Mucosa of stomach (tissue), 1 donor: ENCODE measurements at regions not wholly inside any gene's neighbourhood (a gene's known extent, or its start where the extent isn't known, plus 50 kb on each side); places are given as distances from the start of the nearest gene placed in this dataset.

Experiments
- H3K27me3 ChIP-seq: one replicate; pipeline ENCODE4 v1.7.0; 2013; ENCODE audit warnings: mild to moderate bottlenecking, low read length; ENCODE audit not compliant: control insufficient read depth, insufficient read depth
- H3K36me3 ChIP-seq: one replicate; pipeline ENCODE4 v1.7.0; 2013; ENCODE audit warnings: low read length; ENCODE audit not compliant: control insufficient read depth, insufficient read depth
- H3K4me1 ChIP-seq: one replicate; pipeline ENCODE4 v1.7.0; 2013; ENCODE audit warnings: mild to moderate bottlenecking, low read length; ENCODE audit not compliant: control insufficient read depth, insufficient read depth
- H3K4me3 ChIP-seq: one replicate; pipeline ENCODE4 v1.7.0; 2013; ENCODE audit warnings: low read length
- H3K9ac ChIP-seq: one replicate; pipeline ENCODE4 v1.7.0; 2013; ENCODE audit warnings: mild to moderate bottlenecking, low read length, moderate library complexity
- H3K9me3 ChIP-seq: one replicate; pipeline ENCODE4 v1.7.0; 2013; ENCODE audit warnings: mild to moderate bottlenecking, low read length, moderate library complexity; ENCODE audit not compliant: control insufficient read depth
- donor health status: Pancreatic carcinoma.

GRCh38 chr12:127655691-127656090, 611.3 kb upstream of the TMEM132C start:
- Histone ChIP-seq H3K36me3 (no peaks in the 10 kb centered on the region), H3K9ac (no peak overlapping the region), H3K27me3 (no peaks in the 10 kb centered on the region), H3K4me1 (no peaks in the 10 kb centered on the region), H3K9me3 (no peaks in the 10 kb centered on the region), H3K4me3 (no peak overlapping the region)

DNA sequence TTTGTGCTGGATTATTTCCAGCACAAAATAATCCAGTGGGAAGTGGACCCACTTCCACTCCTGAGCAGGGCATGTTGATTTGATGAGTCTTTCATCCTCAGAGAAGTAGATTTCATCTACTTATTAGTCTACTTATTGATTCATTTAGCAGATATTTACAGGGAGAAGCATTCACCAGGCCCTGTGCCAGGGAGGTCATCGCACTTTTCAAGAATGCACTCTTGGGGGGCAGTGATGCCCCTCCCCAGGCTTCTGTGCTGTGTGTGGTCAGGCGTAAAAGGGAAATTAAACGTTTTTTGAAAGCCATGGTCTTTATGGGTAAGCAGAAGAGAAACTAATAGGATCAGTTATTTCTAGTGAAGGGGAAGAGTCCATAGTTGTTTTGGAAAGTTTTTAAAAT, 610.7 kb upstream of the TMEM132C start:
- H3K27me3 ChIP-seq, result no peaks in the 10 kb centered on the region
- H3K9me3 ChIP-seq, result no peaks in the 10 kb centered on the region
- H3K4me3 ChIP-seq, result no peak overlapping the region
- no peaks in the 10 kb centered on the region for H3K4me1 ChIP-seq
- no peaks in the 10 kb centered on the region for H3K36me3 ChIP-seq
- H3K9ac ChIP-seq, result no peak overlapping the region

DNA sequence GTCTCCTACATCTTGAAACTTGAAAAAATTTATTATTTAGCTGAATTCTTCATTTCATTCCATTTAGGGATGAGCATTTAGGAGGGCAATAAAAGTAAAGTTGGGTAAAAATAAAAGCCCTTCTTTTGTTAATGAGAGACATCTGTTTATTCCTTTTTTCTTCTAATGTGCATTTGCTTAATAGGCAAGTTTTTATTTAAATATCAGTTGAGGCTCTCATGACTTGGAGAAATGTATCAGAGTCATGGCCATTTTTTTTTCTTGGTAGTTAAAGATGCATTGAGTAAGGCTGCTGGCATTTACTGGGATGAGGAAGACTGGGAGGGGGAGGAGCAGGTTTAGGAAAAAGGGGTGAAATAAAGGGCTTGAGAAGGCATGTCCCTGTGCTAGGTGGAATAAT, 609.9 kb upstream of the TMEM132C start:
- Histone ChIP-seq H3K36me3 (no peaks in the 10 kb centered on the region), H3K9me3 (no peaks in the 10 kb centered on the region), H3K4me3 (no peak overlapping the region), H3K9ac (no peak overlapping the region), H3K4me1 (no peaks in the 10 kb centered on the region), H3K27me3 (no peaks in the 10 kb centered on the region)

DNA sequence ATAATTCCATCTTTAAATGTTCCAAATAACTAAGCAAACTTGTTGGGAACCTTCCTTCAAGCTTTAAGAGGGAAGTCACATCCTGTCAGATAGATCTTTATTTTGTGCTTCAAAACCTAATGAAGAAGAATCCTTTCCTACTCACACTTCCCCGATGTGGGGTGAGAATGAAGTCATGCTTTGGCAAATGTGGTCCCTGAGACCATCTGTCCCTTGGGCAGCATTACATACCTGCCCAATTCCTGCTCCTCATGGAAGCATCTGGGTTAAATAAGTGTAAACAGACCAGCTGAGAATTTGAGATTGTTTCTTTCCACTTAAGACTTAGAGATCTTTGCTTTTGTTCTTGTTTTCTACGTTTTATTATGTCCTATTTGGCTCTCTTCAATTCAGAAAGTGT, 606.0 kb upstream of the TMEM132C start:
- Histone ChIP-seq H3K4me3 (no peak overlapping the region), H3K27me3 (no peaks in the 10 kb centered on the region), H3K9me3 (no peaks in the 10 kb centered on the region)

GRCh38 chr12:127663716-127664115, 603.3 kb upstream of the TMEM132C start:
- Histone ChIP-seq H3K36me3 (no peaks in the 10 kb centered on the region), H3K9ac (no peak overlapping the region), H3K9me3 (no peaks in the 10 kb centered on the region)

More for the DNA sequence above, 606.0 kb upstream of the TMEM132C start:
- no peaks in the 10 kb centered on the region for H3K4me1 ChIP-seq
- H3K36me3 ChIP-seq, result no peaks in the 10 kb centered on the region
- no peak overlapping the region for H3K9ac ChIP-seq

DNA sequence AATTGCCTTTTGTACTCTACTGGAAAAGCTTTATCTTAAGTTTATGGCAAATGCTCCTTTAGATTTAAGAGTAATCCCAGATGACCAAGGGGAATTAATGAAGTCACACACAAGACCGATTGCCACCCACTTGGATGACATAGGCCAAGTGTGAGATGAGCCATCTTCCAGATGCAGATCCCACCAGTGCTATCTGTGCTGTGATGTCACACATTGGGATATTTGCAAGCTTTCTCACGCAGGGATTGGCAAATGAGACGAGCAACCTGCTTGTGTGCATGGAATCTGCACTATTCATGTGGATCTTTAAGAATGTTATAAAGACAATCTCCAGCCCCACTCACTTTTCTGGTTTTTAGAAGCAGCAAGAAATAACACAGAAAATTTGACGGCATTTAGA, 602.1 kb upstream of the TMEM132C start:
- H3K4me3 ChIP-seq, result no peak overlapping the region
- H3K9ac ChIP-seq, result no peak overlapping the region
- no peaks in the 10 kb centered on the region for H3K27me3 ChIP-seq
- H3K4me1 ChIP-seq, result no peaks in the 10 kb centered on the region
- no peaks in the 10 kb centered on the region for H3K9me3 ChIP-seq
- H3K36me3 ChIP-seq, result no peaks in the 10 kb centered on the region

More at GRCh38 chr12:127663716-127664115, 603.3 kb upstream of the TMEM132C start:
- H3K4me3 ChIP-seq, result no peak overlapping the region
- H3K27me3 ChIP-seq, result no peaks in the 10 kb centered on the region
- no peaks in the 10 kb centered on the region for H3K4me1 ChIP-seq

DNA sequence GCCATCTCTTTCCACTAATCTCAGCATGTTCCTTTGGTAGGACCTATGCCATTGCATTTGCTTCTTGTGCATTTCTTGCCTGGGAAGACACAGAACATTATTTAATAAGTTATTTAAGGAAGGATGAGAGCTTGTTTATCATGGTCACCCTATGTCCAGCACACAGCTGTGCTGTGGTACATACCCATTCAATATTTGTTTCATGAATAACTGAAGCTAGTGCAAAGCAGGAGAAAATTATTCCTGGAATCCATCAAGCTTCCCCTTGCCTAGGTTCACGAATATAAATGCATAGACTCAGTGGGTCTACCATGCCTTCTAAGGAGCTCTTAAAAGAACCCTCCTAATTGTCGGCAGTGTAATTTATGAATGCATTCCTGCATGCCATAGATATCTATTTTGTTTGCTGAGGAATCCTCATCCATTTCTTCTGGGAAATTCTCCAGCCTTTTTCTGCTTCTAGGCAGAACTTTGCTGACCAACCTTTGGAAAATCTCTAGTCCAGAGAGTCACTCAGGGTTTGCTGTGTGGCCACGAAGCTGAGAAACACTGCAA, 599.8 kb upstream of the TMEM132C start:
- Histone ChIP-seq H3K4me1 (no peaks in the 10 kb centered on the region), H3K27me3 (no peaks in the 10 kb centered on the region), H3K4me3 (no peak overlapping the region), H3K9ac (no peak overlapping the region), H3K36me3 (no peaks in the 10 kb centered on the region), H3K9me3 (no peaks in the 10 kb centered on the region)

DNA sequence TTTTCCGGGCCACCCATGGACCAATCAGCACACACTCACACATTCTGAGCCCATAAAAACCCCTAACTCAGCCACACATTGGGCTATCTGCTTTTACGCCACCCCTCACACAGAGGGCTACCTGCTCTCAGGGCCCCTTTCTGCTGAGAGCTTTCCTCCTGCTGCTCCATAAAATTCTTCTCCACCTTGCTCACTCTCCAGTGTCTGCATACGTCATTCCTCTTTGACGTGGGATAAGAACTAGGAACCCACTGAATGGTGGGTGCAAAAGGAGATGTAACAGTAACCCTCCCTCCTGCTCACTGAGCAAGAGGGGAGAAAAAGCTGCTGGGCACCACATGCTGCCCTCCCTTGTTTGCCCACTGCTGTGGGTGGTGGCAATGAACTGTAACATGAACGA, 596.7 kb upstream of the TMEM132C start:
- H3K36me3 ChIP-seq, result no peaks in the 10 kb centered on the region
- H3K4me3 ChIP-seq, result no peak overlapping the region
- H3K9me3 ChIP-seq, result no peaks in the 10 kb centered on the region
- no peaks in the 10 kb centered on the region for H3K27me3 ChIP-seq
- no peak overlapping the region for H3K9ac ChIP-seq
- no peaks in the 10 kb centered on the region for H3K4me1 ChIP-seq

DNA sequence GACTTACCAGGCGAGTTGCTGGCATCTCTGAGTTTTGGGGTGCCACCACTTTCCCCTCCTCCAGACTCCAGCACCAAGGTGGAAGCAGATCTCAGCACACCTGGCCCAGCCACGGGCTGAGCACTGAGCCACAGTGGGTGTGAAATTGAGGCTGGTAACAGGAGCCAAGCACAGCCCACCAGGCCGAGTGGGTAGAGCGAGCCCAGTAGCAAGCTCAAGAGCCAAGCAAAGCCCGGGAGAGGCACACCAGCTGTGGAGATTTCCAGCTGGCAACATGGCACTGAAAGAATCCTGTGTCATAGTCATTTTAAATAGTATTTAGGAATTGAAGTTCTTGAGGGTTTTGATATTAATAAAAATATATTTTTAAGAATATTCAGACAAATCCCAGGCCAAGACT, 596.2 kb upstream of the TMEM132C start:
- Histone ChIP-seq H3K4me1 (no peaks in the 10 kb centered on the region), H3K4me3 (no peak overlapping the region), H3K27me3 (no peaks in the 10 kb centered on the region), H3K36me3 (no peaks in the 10 kb centered on the region), H3K9me3 (no peaks in the 10 kb centered on the region), H3K9ac (no peak overlapping the region)

DNA sequence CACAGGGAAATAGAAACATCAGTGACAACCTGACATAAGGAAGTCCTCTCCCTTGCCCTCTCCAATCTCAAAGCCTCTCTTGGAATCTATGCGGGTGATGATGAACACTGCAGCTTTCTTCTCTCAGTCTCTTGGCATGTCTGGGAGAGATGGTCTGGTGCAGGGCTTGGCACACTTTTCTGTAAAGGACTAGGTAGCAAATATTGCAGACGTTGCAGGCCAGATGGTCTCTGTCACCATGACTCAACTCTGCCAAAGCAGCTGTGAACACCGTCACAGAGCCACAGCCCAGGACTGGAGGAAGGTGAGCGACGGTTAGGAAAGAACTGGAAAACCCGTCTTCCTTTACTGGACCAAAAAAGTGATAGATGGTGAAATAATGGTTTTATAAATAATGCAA, 591.0 kb upstream of the TMEM132C start:
- Histone ChIP-seq H3K9ac (no peak overlapping the region), H3K4me1 (no peaks in the 10 kb centered on the region), H3K36me3 (no peaks in the 10 kb centered on the region), H3K27me3 (no peaks in the 10 kb centered on the region), H3K4me3 (no peak overlapping the region), H3K9me3 (no peaks in the 10 kb centered on the region)

- H3K9ac ChIP-seq, result no peak overlapping the region
- H3K4me3 ChIP-seq, result no peak overlapping the region
- no peaks in the 10 kb centered on the region for H3K36me3 ChIP-seq
- no peaks in the 10 kb centered on the region for H3K4me1 ChIP-seq
- H3K9me3 ChIP-seq, result no peaks in the 10 kb centered on the region
- no peaks in the 10 kb centered on the region for H3K27me3 ChIP-seq
Observed at GRCh38 chr12:127677537-127678131, 589.3 kb upstream of the TMEM132C start.

DNA sequence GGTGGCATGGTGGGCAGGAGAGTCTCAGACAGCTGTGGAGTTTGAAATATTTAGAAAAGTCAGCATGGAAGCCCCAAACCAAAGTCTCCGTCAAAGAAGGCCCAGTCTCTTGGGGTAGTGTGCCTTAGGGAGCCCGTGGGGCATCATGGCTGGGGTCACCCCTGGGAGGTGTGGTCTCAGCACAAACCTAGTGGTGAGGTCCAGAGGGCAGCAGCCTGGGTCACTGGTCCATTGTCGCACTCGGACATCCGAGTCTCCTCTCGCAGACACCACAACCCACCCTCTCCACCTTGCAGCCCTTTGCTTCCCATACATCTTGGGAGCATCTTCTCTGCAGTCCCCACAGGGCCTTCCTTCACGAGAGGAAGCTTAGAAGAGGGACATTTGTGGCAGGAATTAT, 588.0 kb upstream of the TMEM132C start:
- H3K36me3 ChIP-seq, result no peaks in the 10 kb centered on the region

GRCh38 chr12:127680516-127680915, 586.5 kb upstream of the TMEM132C start:
- Histone ChIP-seq H3K27me3 (no peaks in the 10 kb centered on the region), H3K36me3 (no peaks in the 10 kb centered on the region), H3K4me1 (no peaks in the 10 kb centered on the region), H3K9me3 (no peaks in the 10 kb centered on the region), H3K4me3 (no peak overlapping the region), H3K9ac (no peak overlapping the region)

More for the DNA sequence above, 588.0 kb upstream of the TMEM132C start:
- no peaks in the 10 kb centered on the region for H3K27me3 ChIP-seq
- no peaks in the 10 kb centered on the region for H3K9me3 ChIP-seq
- no peak overlapping the region for H3K4me3 ChIP-seq
- no peaks in the 10 kb centered on the region for H3K4me1 ChIP-seq
- no peak overlapping the region for H3K9ac ChIP-seq
